Epithelial cell of esophagus (primary cell): ENCODE measurements at regions not wholly inside any gene's neighbourhood (a gene's known extent, or its start where the extent isn't known, plus 50 kb on each side); places are given as distances from the start of the nearest gene placed in this dataset.

Source experiments
- DNase-seq: peaks from one replicate; pipeline ENCODE4 v3.0.0; 2010; ENCODE audit warnings: low read depth
- H3K4me3 ChIP-seq: 2 replicates; pipeline ENCODE4 v1.5.1; 2011; ENCODE audit warnings: mild to moderate bottlenecking, low read length, control low read depth
- TF ChIP-seq, protein P1 (sequence below): IDR thresholded peaks from 2 replicates; pipeline ENCODE4 v1.5.1; 2011; ENCODE audit warnings: low read depth, mild to moderate bottlenecking, low read length, control low read depth, inconsistent platforms; ENCODE audit not compliant: insufficient read depth; ENCODE audit errors: missing control alignments

DNA sequence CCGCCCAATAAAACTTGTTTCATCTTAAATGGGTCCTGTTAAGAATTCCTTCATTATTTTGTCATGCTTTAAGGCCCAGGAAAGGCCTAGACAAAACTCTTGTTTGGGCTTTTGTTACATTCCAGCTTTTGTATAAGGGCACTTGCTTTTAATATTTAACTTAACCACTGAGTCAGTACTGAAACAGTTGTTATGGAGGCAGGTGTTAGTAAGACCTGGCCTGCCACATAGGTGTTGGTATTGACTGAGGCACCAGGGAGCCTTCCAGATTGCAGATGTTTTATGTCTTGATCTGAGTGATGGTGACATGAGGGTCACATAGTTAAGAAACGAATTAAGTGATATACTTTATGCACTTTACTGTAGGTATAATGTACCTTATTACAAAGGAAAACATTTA, 274.9 kb upstream of the TGFBR2 start:
- no peak overlapping the region for H3K4me3 ChIP-seq
- TF ChIP-seq, protein P1, sequence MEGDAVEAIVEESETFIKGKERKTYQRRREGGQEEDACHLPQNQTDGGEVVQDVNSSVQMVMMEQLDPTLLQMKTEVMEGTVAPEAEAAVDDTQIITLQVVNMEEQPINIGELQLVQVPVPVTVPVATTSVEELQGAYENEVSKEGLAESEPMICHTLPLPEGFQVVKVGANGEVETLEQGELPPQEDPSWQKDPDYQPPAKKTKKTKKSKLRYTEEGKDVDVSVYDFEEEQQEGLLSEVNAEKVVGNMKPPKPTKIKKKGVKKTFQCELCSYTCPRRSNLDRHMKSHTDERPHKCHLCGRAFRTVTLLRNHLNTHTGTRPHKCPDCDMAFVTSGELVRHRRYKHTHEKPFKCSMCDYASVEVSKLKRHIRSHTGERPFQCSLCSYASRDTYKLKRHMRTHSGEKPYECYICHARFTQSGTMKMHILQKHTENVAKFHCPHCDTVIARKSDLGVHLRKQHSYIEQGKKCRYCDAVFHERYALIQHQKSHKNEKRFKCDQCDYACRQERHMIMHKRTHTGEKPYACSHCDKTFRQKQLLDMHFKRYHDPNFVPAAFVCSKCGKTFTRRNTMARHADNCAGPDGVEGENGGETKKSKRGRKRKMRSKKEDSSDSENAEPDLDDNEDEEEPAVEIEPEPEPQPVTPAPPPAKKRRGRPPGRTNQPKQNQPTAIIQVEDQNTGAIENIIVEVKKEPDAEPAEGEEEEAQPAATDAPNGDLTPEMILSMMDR, result no peak
- no peak for DNase-seq

GRCh38 chr3:30332196-30333021, 274.0 kb upstream of the TGFBR2 start:
- no peak overlapping the region for H3K4me3 ChIP-seq
- TF ChIP-seq, protein P1, result no peak
- peak; percentile 71 for DNase-seq

- TF ChIP-seq, protein P1, result no peak
- no peak overlapping the region for H3K4me3 ChIP-seq
- no peak for DNase-seq
Measured at GRCh38 chr3:30333143-30333542, 273.3 kb upstream of the TGFBR2 start.

- H3K4me3 ChIP-seq, result no peak overlapping the region
- TF ChIP-seq, protein P1, result no peak
- DNase-seq, result no peak
Measured at GRCh38 chr3:30333903-30334302, 272.5 kb upstream of the TGFBR2 start.

- TF ChIP-seq, protein P1, result no peak
- DNase-seq, result no peak
- no peak overlapping the region for H3K4me3 ChIP-seq
Measured at GRCh38 chr3:30340500-30340899, 265.9 kb upstream of the TGFBR2 start.

GRCh38 chr3:30341079-30341478, 265.3 kb upstream of the TGFBR2 start:
- no peak overlapping the region for H3K4me3 ChIP-seq
- TF ChIP-seq, protein P1, result no peak
- DNase-seq, result no peak

- no peak overlapping the region for H3K4me3 ChIP-seq
- no peak for DNase-seq
Measured at GRCh38 chr3:30341851-30342250, 264.6 kb upstream of the TGFBR2 start.

More at GRCh38 chr3:30341851-30342250, 264.6 kb upstream of the TGFBR2 start:
- TF ChIP-seq, protein P1, result no peak
